Activated CD8-positive, alpha-beta T cell treated with anti-CD3 and anti-CD28 coated beads, Interleukin-2, amount 10 ng/mL, durations not matched to agents 7 days and 5 days (primary cell): ENCODE measurements at regions not wholly inside any gene's neighbourhood (a gene's known extent, or its start where the extent isn't known, plus 50 kb on each side); places are given as distances from the start of the nearest gene placed in this dataset.

Experiments used
- ATAC-seq: fragments of 150-1000 bp; cut with Tn5 transposase; one replicate; pipeline ENCODE4 v1.10.0; 2021; ENCODE audit warnings: moderate library complexity
- CTCF ChIA-PET: fragments of 350-600 bp; sonication (Branson Sonifier 250); formaldehyde crosslinking; loops from one replicate; lab custom pipeline; 2021; ENCODE audit warnings: antibody characterized with exemption; lab: Charles Lee
- POLR2A ChIA-PET: fragments of 350-600 bp; sonication (Branson Sonifier 250); formaldehyde crosslinking; loops from one replicate; lab custom pipeline; 2021; ENCODE audit warnings: antibody characterized with exemption; lab: Charles Lee
- DNase-seq: peaks from one replicate; pipeline ENCODE4 v3.0.0-alpha.2; 2020
- H3K27ac Mint-ChIP-seq: one replicate; pipeline ENCODE4 v1.8.0; 2021; ENCODE audit warnings: mild to moderate bottlenecking, mixed read lengths
- H3K27me3 Mint-ChIP-seq: one replicate; pipeline ENCODE4 v1.8.0; 2021; ENCODE audit warnings: low read depth, mixed read lengths
- H3K36me3 Mint-ChIP-seq: one replicate; pipeline ENCODE4 v1.8.0; 2021; ENCODE audit warnings: low read depth, mixed read lengths
- H3K4me1 Mint-ChIP-seq: one replicate; pipeline ENCODE4 v1.8.0; 2021; ENCODE audit warnings: low read depth, mixed read lengths
- H3K4me3 Mint-ChIP-seq: one replicate; pipeline ENCODE4 v1.8.0; 2021; ENCODE audit warnings: mild to moderate bottlenecking, mixed read lengths
- H3K9me3 Mint-ChIP-seq: one replicate; pipeline ENCODE4 v1.8.0; 2022; ENCODE audit warnings: mixed read lengths; ENCODE audit not compliant: insufficient read depth

GRCh38 chr2:7272210-7272609 lies 355.0 kb downstream of the RNF144A start:
- no peaks in the 10 kb centered on the region for H3K36me3 Mint-ChIP-seq
- CTCF ChIA-PET, result no interaction called here
- no peak overlapping the region for H3K4me3 Mint-ChIP-seq
- DNase-seq, result no peak
- H3K4me1 Mint-ChIP-seq, result no peaks in the 10 kb centered on the region
- no peak overlapping the region for H3K27ac Mint-ChIP-seq
- H3K27me3 Mint-ChIP-seq, result peaks cover 18% of the 10 kb centered on the region
- POLR2A ChIA-PET, result no interaction called here
- H3K9me3 Mint-ChIP-seq, result no peaks in the 10 kb centered on the region
- no peak for ATAC-seq

GRCh38 chr2:7278984-7279383 lies 361.8 kb downstream of the RNF144A start:
- no peak overlapping the region for H3K4me3 Mint-ChIP-seq
- DNase-seq (no peak), ATAC-seq (no peak)
- H3K27me3 Mint-ChIP-seq, result peaks cover 7% of the 10 kb centered on the region
- no peaks in the 10 kb centered on the region for H3K4me1 Mint-ChIP-seq
- no peaks in the 10 kb centered on the region for H3K36me3 Mint-ChIP-seq
- ChIA-PET POLR2A (no interaction called here), CTCF (no interaction called here)
- H3K27ac Mint-ChIP-seq, result no peak overlapping the region
- H3K9me3 Mint-ChIP-seq, result no peaks in the 10 kb centered on the region

GRCh38 chr2:7279421-7279949 lies 362.3 kb downstream of the RNF144A start:
- CTCF ChIA-PET, result no interaction called here
- POLR2A ChIA-PET, result no interaction called here
- DNase-seq (no peak), ATAC-seq (no peak)
- Mint-ChIP-seq H3K27ac (no peak overlapping the region), H3K27me3 (peaks cover 4% of the 10 kb centered on the region), H3K4me3 (no peak overlapping the region), H3K36me3 (no peaks in the 10 kb centered on the region), H3K4me1 (no peaks in the 10 kb centered on the region), H3K9me3 (no peaks in the 10 kb centered on the region)

GRCh38 chr2:7280790-7281189 lies 363.6 kb downstream of the RNF144A start:
- H3K36me3 Mint-ChIP-seq, result no peaks in the 10 kb centered on the region
- no peak for ATAC-seq
- no peaks in the 10 kb centered on the region for H3K4me1 Mint-ChIP-seq
- H3K27me3 Mint-ChIP-seq, result peaks cover 1% of the 10 kb centered on the region
- ChIA-PET POLR2A (no interaction called here), CTCF (no interaction called here)
- no peaks in the 10 kb centered on the region for H3K9me3 Mint-ChIP-seq
- no peak overlapping the region for H3K27ac Mint-ChIP-seq
- H3K4me3 Mint-ChIP-seq, result no peak overlapping the region
- DNase-seq, result no peak

- Mint-ChIP-seq H3K36me3 (no peaks in the 10 kb centered on the region), H3K4me1 (no peaks in the 10 kb centered on the region), H3K27ac (no peak overlapping the region), H3K9me3 (no peaks in the 10 kb centered on the region), H3K4me3 (no peak overlapping the region), H3K27me3 (no peaks in the 10 kb centered on the region)
- CTCF ChIA-PET, result no interaction called here
- no peak for DNase-seq
- ATAC-seq, result no peak
- POLR2A ChIA-PET, result no interaction called here
Measured at GRCh38 chr2:7281231-7282201, 364.3 kb downstream of the RNF144A start.

- POLR2A ChIA-PET, result no interaction called here
- no peak overlapping the region for H3K4me3 Mint-ChIP-seq
- DNase-seq (no peak), ATAC-seq (no peak)
- H3K9me3 Mint-ChIP-seq, result no peaks in the 10 kb centered on the region
- no peaks in the 10 kb centered on the region for H3K4me1 Mint-ChIP-seq
- H3K36me3 Mint-ChIP-seq, result no peaks in the 10 kb centered on the region
- no peak overlapping the region for H3K27ac Mint-ChIP-seq
- no peaks in the 10 kb centered on the region for H3K27me3 Mint-ChIP-seq
- CTCF ChIA-PET, result no interaction called here
Measured at GRCh38 chr2:7286120-7286519, 368.9 kb downstream of the RNF144A start.

GRCh38 chr2:7288484-7288883 lies 371.3 kb downstream of the RNF144A start:
- Mint-ChIP-seq H3K27ac (no peak overlapping the region), H3K4me1 (no peaks in the 10 kb centered on the region), H3K27me3 (peaks cover 5% of the 10 kb centered on the region), H3K4me3 (no peak overlapping the region), H3K36me3 (no peaks in the 10 kb centered on the region), H3K9me3 (no peaks in the 10 kb centered on the region)
- POLR2A ChIA-PET, result no interaction called here
- ATAC-seq (no peak), DNase-seq (no peak)
- CTCF ChIA-PET, result no interaction called here

GRCh38 chr2:7289697-7290096 lies 372.5 kb downstream of the RNF144A start:
- no peaks in the 10 kb centered on the region for H3K4me1 Mint-ChIP-seq
- no peak overlapping the region for H3K27ac Mint-ChIP-seq
- no peaks in the 10 kb centered on the region for H3K36me3 Mint-ChIP-seq
- CTCF ChIA-PET, result no interaction called here
- H3K4me3 Mint-ChIP-seq, result no peak overlapping the region
- peaks cover 5% of the 10 kb centered on the region for H3K27me3 Mint-ChIP-seq
- POLR2A ChIA-PET, result no interaction called here
- DNase-seq (no peak), ATAC-seq (no peak)
- H3K9me3 Mint-ChIP-seq, result no peaks in the 10 kb centered on the region

- no peak overlapping the region for H3K4me3 Mint-ChIP-seq
- DNase-seq, result no peak
- no peaks in the 10 kb centered on the region for H3K4me1 Mint-ChIP-seq
- POLR2A ChIA-PET, result no interaction called here
- CTCF ChIA-PET, result no interaction called here
- no peak overlapping the region for H3K27ac Mint-ChIP-seq
- no peak for ATAC-seq
- H3K27me3 Mint-ChIP-seq, result peaks cover 5% of the 10 kb centered on the region
- H3K9me3 Mint-ChIP-seq, result no peaks in the 10 kb centered on the region
- H3K36me3 Mint-ChIP-seq, result no peaks in the 10 kb centered on the region
Measured at GRCh38 chr2:7292154-7292691, 375.0 kb downstream of the RNF144A start.

GRCh38 chr2:7309582-7309981 lies 392.4 kb downstream of the RNF144A start:
- H3K9me3 Mint-ChIP-seq, result no peaks in the 10 kb centered on the region
- H3K27me3 Mint-ChIP-seq, result peaks cover 9% of the 10 kb centered on the region
- no peaks in the 10 kb centered on the region for H3K4me1 Mint-ChIP-seq
- DNase-seq (no peak), ATAC-seq (no peak)
- ChIA-PET POLR2A (no interaction called here), CTCF (no interaction called here)
- H3K4me3 Mint-ChIP-seq, result no peak overlapping the region
- no peaks in the 10 kb centered on the region for H3K36me3 Mint-ChIP-seq
- no peak overlapping the region for H3K27ac Mint-ChIP-seq

- Mint-ChIP-seq H3K27me3 (peaks cover 17% of the 10 kb centered on the region), H3K27ac (no peak overlapping the region), H3K36me3 (no peaks in the 10 kb centered on the region), H3K4me3 (no peak overlapping the region), H3K4me1 (no peaks in the 10 kb centered on the region), H3K9me3 (no peaks in the 10 kb centered on the region)
- ATAC-seq (no peak), DNase-seq (no peak)
- POLR2A ChIA-PET, result no interaction called here
- CTCF ChIA-PET, result no interaction called here
Measured at GRCh38 chr2:7324706-7325105, 407.5 kb downstream of the RNF144A start.

GRCh38 chr2:7325186-7325585 lies 408.0 kb downstream of the RNF144A start:
- DNase-seq (no peak), ATAC-seq (no peak)
- no peak overlapping the region for H3K27ac Mint-ChIP-seq
- H3K4me1 Mint-ChIP-seq, result no peaks in the 10 kb centered on the region
- H3K9me3 Mint-ChIP-seq, result no peaks in the 10 kb centered on the region
- no peak overlapping the region for H3K4me3 Mint-ChIP-seq
- peaks cover 13% of the 10 kb centered on the region for H3K27me3 Mint-ChIP-seq
- POLR2A ChIA-PET, result no interaction called here
- no peaks in the 10 kb centered on the region for H3K36me3 Mint-ChIP-seq
- CTCF ChIA-PET, result no interaction called here
